ENCODE measurements at regions not wholly inside any gene's neighbourhood (a gene's known extent, or its start where the extent isn't known, plus 50 kb on each side); places are given as distances from the start of the nearest gene placed in this dataset.

- Histone ChIP-seq H3K4me3 (no peak overlapping the region), H3K27me3 (replicated peaks; ENCODE audit: insufficient read depth) (no peaks in the 10 kb centered on the region), H3K9me3 (no peaks in the 10 kb centered on the region), H3K36me3 (no peaks in the 10 kb centered on the region), H3K27ac (no peak overlapping the region), H3K4me1 (ENCODE audit: control insufficient read depth in 1 of 2, low read depth in 2 of 2) (peaks cover 7 to 9% of the 10 kb centered on the region in 2 donors)
- no peak for ATAC-seq (ENCODE audit: insufficient number of reproducible peaks, low FRiP score, low read depth)
- TF ChIP-seq, protein P1, sequence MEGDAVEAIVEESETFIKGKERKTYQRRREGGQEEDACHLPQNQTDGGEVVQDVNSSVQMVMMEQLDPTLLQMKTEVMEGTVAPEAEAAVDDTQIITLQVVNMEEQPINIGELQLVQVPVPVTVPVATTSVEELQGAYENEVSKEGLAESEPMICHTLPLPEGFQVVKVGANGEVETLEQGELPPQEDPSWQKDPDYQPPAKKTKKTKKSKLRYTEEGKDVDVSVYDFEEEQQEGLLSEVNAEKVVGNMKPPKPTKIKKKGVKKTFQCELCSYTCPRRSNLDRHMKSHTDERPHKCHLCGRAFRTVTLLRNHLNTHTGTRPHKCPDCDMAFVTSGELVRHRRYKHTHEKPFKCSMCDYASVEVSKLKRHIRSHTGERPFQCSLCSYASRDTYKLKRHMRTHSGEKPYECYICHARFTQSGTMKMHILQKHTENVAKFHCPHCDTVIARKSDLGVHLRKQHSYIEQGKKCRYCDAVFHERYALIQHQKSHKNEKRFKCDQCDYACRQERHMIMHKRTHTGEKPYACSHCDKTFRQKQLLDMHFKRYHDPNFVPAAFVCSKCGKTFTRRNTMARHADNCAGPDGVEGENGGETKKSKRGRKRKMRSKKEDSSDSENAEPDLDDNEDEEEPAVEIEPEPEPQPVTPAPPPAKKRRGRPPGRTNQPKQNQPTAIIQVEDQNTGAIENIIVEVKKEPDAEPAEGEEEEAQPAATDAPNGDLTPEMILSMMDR (IDR thresholded peaks at IDR 0.05) = no peak
- DNase-seq (ENCODE audit: low spot score) = no peak
Observed at GRCh38 chr17:69764146-69764545, 310.9 kb upstream of the KCNJ16 start.

DNA sequence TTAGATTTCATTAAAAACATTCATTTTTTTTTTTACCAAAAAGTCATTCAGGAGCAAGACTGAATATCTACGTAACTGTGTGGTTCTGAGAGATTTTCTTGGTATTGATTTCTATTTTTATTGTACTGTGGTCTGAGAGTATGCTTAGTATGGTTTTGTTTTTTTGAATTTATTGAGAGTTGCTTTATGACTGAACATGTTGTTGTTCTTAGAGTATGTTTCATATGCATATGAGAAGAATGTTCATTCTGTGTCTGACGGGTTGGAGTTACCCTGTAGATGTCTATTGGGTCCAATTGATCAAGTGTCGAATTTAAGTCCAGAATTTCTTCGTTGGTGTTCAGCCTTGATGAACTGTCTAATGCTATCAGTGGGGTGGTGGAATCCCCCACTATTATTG is 306.0 kb upstream of the KCNJ16 start:
- Histone ChIP-seq H3K27ac (no peak overlapping the region), H3K9me3 (no peaks in the 10 kb centered on the region), H3K4me3 (no peak overlapping the region), H3K36me3 (no peaks in the 10 kb centered on the region), H3K27me3 (replicated peaks; ENCODE audit: insufficient read depth) (no peaks in the 10 kb centered on the region), H3K4me1 (ENCODE audit: control insufficient read depth in 1 of 2, low read depth in 2 of 2) (peaks cover 7 to 16% of the 10 kb centered on the region in 2 donors)
- no peak for DNase-seq (ENCODE audit: low spot score)
- TF ChIP-seq, protein P1 (IDR thresholded peaks at IDR 0.05) = no peak
- ATAC-seq (ENCODE audit: insufficient number of reproducible peaks, low FRiP score, low read depth) = no peak

GRCh38 chr17:69773081-69773480 is 301.9 kb upstream of the KCNJ16 start:
- TF ChIP-seq, protein P1 (IDR thresholded peaks at IDR 0.05) = no peak
- Histone ChIP-seq H3K9me3 (no peaks in the 10 kb centered on the region), H3K27ac (no peak overlapping the region), H3K4me3 (no peak overlapping the region), H3K4me1 (ENCODE audit: control insufficient read depth in 1 of 2, low read depth in 2 of 2) (peaks cover 10 to 16% of the 10 kb centered on the region in 2 donors), H3K36me3 (no peaks in the 10 kb centered on the region), H3K27me3 (replicated peaks; ENCODE audit: insufficient read depth) (no peaks in the 10 kb centered on the region)
- no peak for ATAC-seq (ENCODE audit: insufficient number of reproducible peaks, low FRiP score, low read depth)
- no peak for DNase-seq (ENCODE audit: low spot score)

- TF ChIP-seq, protein P1 (IDR thresholded peaks at IDR 0.05) = no peak
- DNase-seq (ENCODE audit: low spot score) (no peak), ATAC-seq (ENCODE audit: insufficient number of reproducible peaks, low FRiP score, low read depth) (no peak)
- no peak overlapping the region for H3K4me3 ChIP-seq
- H3K36me3 ChIP-seq = no peaks in the 10 kb centered on the region
- H3K27ac ChIP-seq = no peak overlapping the region
- no peaks in the 10 kb centered on the region for H3K27me3 ChIP-seq (replicated peaks; ENCODE audit: insufficient read depth)
- H3K9me3 ChIP-seq = no peaks in the 10 kb centered on the region
- H3K4me1 ChIP-seq (ENCODE audit: control insufficient read depth in 1 of 2, low read depth in 2 of 2) = peaks cover 0 to 3% of the 10 kb centered on the region in 2 donors
Observed at GRCh38 chr17:69779378-69780214, 295.4 kb upstream of the KCNJ16 start.

GRCh38 chr17:69783865-69784264 is 291.2 kb upstream of the KCNJ16 start:
- H3K4me3 ChIP-seq = no peak overlapping the region
- DNase-seq (ENCODE audit: low spot score) (no peak), ATAC-seq (ENCODE audit: insufficient number of reproducible peaks, low FRiP score, low read depth) (no peak)
- no peaks in the 10 kb centered on the region for H3K27me3 ChIP-seq (replicated peaks; ENCODE audit: insufficient read depth)
- TF ChIP-seq, protein P1 (IDR thresholded peaks at IDR 0.05) = no peak
- H3K36me3 ChIP-seq = no peaks in the 10 kb centered on the region
- no peak overlapping the region for H3K27ac ChIP-seq
- no peaks in the 10 kb centered on the region for H3K9me3 ChIP-seq
- no peaks in the 10 kb centered on the region for H3K4me1 ChIP-seq (ENCODE audit: control insufficient read depth in 1 of 2, low read depth in 2 of 2)

Data from thoracic aorta (tissue), 2 donors.